ENCODE measurements at regions not wholly inside any gene's neighbourhood (a gene's known extent, or its start where the extent isn't known, plus 50 kb on each side); places are given as distances from the start of the nearest gene placed in this dataset.
A peak's percentile ranks its signal among the peaks of the same experiment; 100 is the strongest.

- 26% methylated on average over 23 of the region's 23 CpGs for WGBS (ENCODE audit: insufficient coverage, insufficient replicate concordance, low lambda C conversion rate, missing lambda C conversion rate)
- 0 out of 2 replicates have a peak, but pooled peaks have one; percentile 17 for TF ChIP-seq JUNB (IDR thresholded peaks at IDR 0.05)
- TF ChIP-seq ZNF592 (IDR thresholded peaks at IDR 0.05) = no peak
These were observed 238.7 kb upstream of the SOX11 start for GRCh38 chr2:5453220-5454050.

GRCh38 chr2:5454051-5454390, 238.2 kb upstream of the SOX11 start:
- Histone ChIP-seq H4K20me1 (ENCODE audit: control insufficient read depth, insufficient read depth) (no peaks in the 10 kb centered on the region), H3K4me1 (ENCODE audit: control insufficient read depth, insufficient read depth, low read length) (no peaks in the 10 kb centered on the region), H3K27ac (ENCODE audit: control insufficient read depth, insufficient read depth) (no peak overlapping the region), H3K79me2 (ENCODE audit: control insufficient read depth, insufficient read depth, low read length) (no peaks in the 10 kb centered on the region), H3K36me3 (ENCODE audit: control insufficient read depth in 2 of 2, insufficient read depth in 2 of 2, low read length in 1 of 2) (no peaks in the 10 kb centered on the region), H2AFZ (ENCODE audit: control insufficient read depth, low read depth, low read length) (no peak overlapping the region), H3K9ac (ENCODE audit: control insufficient read depth, insufficient read depth, low read length) (no peak overlapping the region), H3K4me3 (no peak overlapping the region), H3K27me3 (replicated peaks in 1 of 2; ENCODE audit: control insufficient read depth in 2 of 2, insufficient read depth in 2 of 2, low read length in 1 of 2) (no peaks in the 10 kb centered on the region), H3K9me3 (replicated peaks; ENCODE audit: control insufficient read depth, insufficient read depth, low read length) (no peaks in the 10 kb centered on the region), H3K4me2 (ENCODE audit: control insufficient read depth, insufficient read depth) (no peak overlapping the region)
- ChIA-PET CTCF (no interaction called here), RAD21 (ENCODE audit: unreplicated experiment) (no interaction called here), POLR2A (no interaction called here), SMC1A (ENCODE audit: uncharacterized antibody, unreplicated experiment) (no interaction called here)
- intact Hi-C loops (cut with micrococcal nuclease; ENCODE audit: unreplicated experiment) (no loop called here), in situ Hi-C loops (cut with MboI) (no loop called here)
- WGBS (ENCODE audit: insufficient coverage, insufficient replicate concordance, low lambda C conversion rate, missing lambda C conversion rate) = 10% methylated on average over 4 of the region's 4 CpGs
- ATAC-seq = no peak
- no peak for DNase-seq (ENCODE audit: low read depth, low spot score)
- no TSS peak for BruUV-seq (replicated peaks)
- no peak for FAIRE-seq
- TF ChIP-seq BCL11A (IDR thresholded peaks at IDR 0.05; ENCODE audit: low read depth, low read length) = no peak
- TF ChIP-seq E4F1 (IDR thresholded peaks at IDR 0.05; ENCODE audit: borderline replicate concordance, partially characterized antibody) = no peak
- no peak for TF ChIP-seq MEF2A (IDR thresholded peaks at IDR 0.05; ENCODE audit: insufficient read depth, low read depth, low read length)
- no peak for TF ChIP-seq RUNX3 (IDR thresholded peaks at IDR 0.05; ENCODE audit: low read length)
- TF ChIP-seq CHD1 (IDR thresholded peaks at IDR 0.05; ENCODE audit: low read depth, low read length) = no peak
- no peak for TF ChIP-seq TCF3 (IDR thresholded peaks at IDR 0.05; ENCODE audit: borderline replicate concordance, insufficient read depth, low read depth, low read length)
- no peak for TF ChIP-seq YY1 (IDR thresholded peaks at IDR 0.05; ENCODE audit: low read depth, low read length)
- no peak for TF ChIP-seq NBN (IDR thresholded peaks at IDR 0.05)

More at GRCh38 chr2:5453220-5454050, 238.7 kb upstream of the SOX11 start:
- SMC1A ChIA-PET (ENCODE audit: uncharacterized antibody, unreplicated experiment) = no interaction called here
- Histone ChIP-seq H3K4me3 (no peak overlapping the region), H3K79me2 (ENCODE audit: control insufficient read depth, insufficient read depth, low read length) (no peaks in the 10 kb centered on the region), H3K27me3 (replicated peaks in 1 of 2; ENCODE audit: control insufficient read depth in 2 of 2, insufficient read depth in 2 of 2, low read length in 1 of 2) (no peaks in the 10 kb centered on the region), H4K20me1 (ENCODE audit: control insufficient read depth, insufficient read depth) (no peaks in the 10 kb centered on the region), H3K9ac (ENCODE audit: control insufficient read depth, insufficient read depth, low read length) (no peak overlapping the region), H3K27ac (ENCODE audit: control insufficient read depth, insufficient read depth) (no peak overlapping the region), H3K4me2 (ENCODE audit: control insufficient read depth, insufficient read depth) (no peak overlapping the region), H2AFZ (ENCODE audit: control insufficient read depth, low read depth, low read length) (no peak overlapping the region), H3K4me1 (ENCODE audit: control insufficient read depth, insufficient read depth, low read length) (no peaks in the 10 kb centered on the region), H3K9me3 (replicated peaks; ENCODE audit: control insufficient read depth, insufficient read depth, low read length) (no peaks in the 10 kb centered on the region), H3K36me3 (ENCODE audit: control insufficient read depth in 2 of 2, insufficient read depth in 2 of 2, low read length in 1 of 2) (no peaks in the 10 kb centered on the region)
- DNase-seq (ENCODE audit: low read depth, low spot score) = no peak
- POLR2A ChIA-PET = no interaction called here
- intact Hi-C loops (cut with micrococcal nuclease; ENCODE audit: unreplicated experiment) (no loop called here), in situ Hi-C loops (cut with MboI) (no loop called here)
- RAD21 ChIA-PET (ENCODE audit: unreplicated experiment) = no interaction called here
- no TSS peak for BruUV-seq (replicated peaks)
- CTCF ChIA-PET = no interaction called here
- no peak for FAIRE-seq
- ATAC-seq = no peak

Measured in GM12878 (cell line).